ENCODE measurements at regions not wholly inside any gene's neighbourhood (a gene's known extent, or its start where the extent isn't known, plus 50 kb on each side); places are given as distances from the start of the nearest gene placed in this dataset.

DNA sequence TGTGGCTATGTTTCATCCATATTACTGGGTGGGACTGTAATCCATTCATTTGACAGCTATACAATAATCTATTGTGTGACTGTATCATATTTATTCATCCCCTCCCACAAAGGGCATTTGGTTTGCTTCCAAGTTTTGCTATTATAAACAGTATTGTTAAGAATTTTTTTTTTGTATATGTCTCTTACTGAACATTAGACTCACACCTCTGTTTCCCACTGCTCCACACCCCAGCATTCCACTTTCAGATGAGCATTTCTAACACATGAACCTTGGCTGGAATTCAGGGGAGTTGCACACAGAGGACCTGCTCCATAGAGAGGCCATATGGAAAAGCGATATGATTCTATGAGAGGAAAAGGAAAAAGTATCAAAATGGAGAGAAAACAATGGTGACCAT lies 81.6 kb upstream of the DKK2 start:
- no peaks in the 10 kb centered on the region for H3K27me3 ChIP-seq (ENCODE audit: control insufficient read depth, insufficient read depth, low read length)
- FAIRE-seq (no peak), DNase-seq (no peak)
- H3K9ac ChIP-seq (ENCODE audit: low read length in 3 of 3), result no peak overlapping the region
- no peaks in the 10 kb centered on the region for H3K4me1 ChIP-seq (ENCODE audit: control insufficient read depth in 2 of 3, insufficient read depth in 2 of 3, low read depth in 1 of 3, low read length in 3 of 3)
- H3K27ac ChIP-seq (ENCODE audit: low read depth in 2 of 2, low read length in 2 of 2), result no peak overlapping the region
- H3K36me3 ChIP-seq (ENCODE audit: control insufficient read depth in 2 of 3, insufficient read depth in 3 of 3, low read length in 3 of 3), result no peaks in the 10 kb centered on the region
- H3K9me3 ChIP-seq (ENCODE audit: control insufficient read depth in 2 of 3, insufficient read depth in 1 of 3, low read length in 3 of 3), result no peaks in the 10 kb centered on the region
- no peak overlapping the region for H3K4me3 ChIP-seq (ENCODE audit: low read length in 3 of 3)
- intact Hi-C loops (cut with DNase I), result no loop called here
- TF ChIP-seq, protein P1, sequence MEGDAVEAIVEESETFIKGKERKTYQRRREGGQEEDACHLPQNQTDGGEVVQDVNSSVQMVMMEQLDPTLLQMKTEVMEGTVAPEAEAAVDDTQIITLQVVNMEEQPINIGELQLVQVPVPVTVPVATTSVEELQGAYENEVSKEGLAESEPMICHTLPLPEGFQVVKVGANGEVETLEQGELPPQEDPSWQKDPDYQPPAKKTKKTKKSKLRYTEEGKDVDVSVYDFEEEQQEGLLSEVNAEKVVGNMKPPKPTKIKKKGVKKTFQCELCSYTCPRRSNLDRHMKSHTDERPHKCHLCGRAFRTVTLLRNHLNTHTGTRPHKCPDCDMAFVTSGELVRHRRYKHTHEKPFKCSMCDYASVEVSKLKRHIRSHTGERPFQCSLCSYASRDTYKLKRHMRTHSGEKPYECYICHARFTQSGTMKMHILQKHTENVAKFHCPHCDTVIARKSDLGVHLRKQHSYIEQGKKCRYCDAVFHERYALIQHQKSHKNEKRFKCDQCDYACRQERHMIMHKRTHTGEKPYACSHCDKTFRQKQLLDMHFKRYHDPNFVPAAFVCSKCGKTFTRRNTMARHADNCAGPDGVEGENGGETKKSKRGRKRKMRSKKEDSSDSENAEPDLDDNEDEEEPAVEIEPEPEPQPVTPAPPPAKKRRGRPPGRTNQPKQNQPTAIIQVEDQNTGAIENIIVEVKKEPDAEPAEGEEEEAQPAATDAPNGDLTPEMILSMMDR (IDR thresholded peaks at IDR 0.05; ENCODE audit: borderline replicate concordance, extremely low read depth, insufficient read depth), result no peak

DNA sequence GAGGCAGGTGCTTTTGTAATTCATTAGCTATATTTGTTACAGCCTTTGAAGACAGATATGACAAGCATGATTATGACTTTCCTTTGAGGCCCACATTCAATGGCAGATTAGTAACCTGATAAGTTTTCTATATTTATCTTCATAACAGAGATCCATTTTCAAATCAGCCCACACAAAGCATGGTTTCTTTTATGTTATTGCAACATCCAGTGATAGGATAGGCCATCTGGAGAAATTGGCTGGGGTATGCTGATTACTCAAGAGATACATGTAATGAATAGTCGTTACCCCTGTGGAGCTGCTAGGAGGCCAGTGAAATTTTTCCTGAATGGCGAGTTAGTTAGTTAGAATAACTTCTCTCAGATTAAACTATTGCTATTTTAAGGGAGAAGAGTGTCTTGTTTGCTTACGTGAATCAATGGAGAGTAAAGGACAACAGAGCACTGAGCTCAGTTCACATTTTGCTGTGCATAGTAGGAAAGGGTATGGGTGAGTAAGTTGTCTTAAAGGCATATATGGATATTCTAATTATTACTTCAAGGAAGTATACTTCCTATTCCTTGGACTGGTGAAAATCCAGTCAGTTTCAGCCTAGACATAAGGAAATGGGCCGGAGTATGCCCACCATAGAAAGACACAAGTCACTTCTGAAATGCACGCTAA lies 79.2 kb upstream of the DKK2 start:
- H3K36me3 ChIP-seq (ENCODE audit: control insufficient read depth in 2 of 3, insufficient read depth in 3 of 3, low read length in 3 of 3), result no peaks in the 10 kb centered on the region
- H3K27ac ChIP-seq (ENCODE audit: low read depth in 2 of 2, low read length in 2 of 2), result no peak overlapping the region
- H3K9ac ChIP-seq (ENCODE audit: low read length in 3 of 3), result no peak overlapping the region
- FAIRE-seq (no peak), DNase-seq (no peak)
- intact Hi-C loops (cut with DNase I), result no loop called here
- H3K4me1 ChIP-seq (ENCODE audit: control insufficient read depth in 2 of 3, insufficient read depth in 2 of 3, low read depth in 1 of 3, low read length in 3 of 3), result no peaks in the 10 kb centered on the region
- H3K9me3 ChIP-seq (ENCODE audit: control insufficient read depth in 2 of 3, insufficient read depth in 1 of 3, low read length in 3 of 3), result peaks cover 0 to 3% (median 0%) of the 10 kb centered on the region in 3 donors
- H3K4me3 ChIP-seq (ENCODE audit: low read length in 3 of 3), result no peak overlapping the region
- H3K27me3 ChIP-seq (ENCODE audit: control insufficient read depth, insufficient read depth, low read length), result no peaks in the 10 kb centered on the region
- TF ChIP-seq, protein P1 (IDR thresholded peaks at IDR 0.05; ENCODE audit: borderline replicate concordance, extremely low read depth, insufficient read depth), result no peak

DNA sequence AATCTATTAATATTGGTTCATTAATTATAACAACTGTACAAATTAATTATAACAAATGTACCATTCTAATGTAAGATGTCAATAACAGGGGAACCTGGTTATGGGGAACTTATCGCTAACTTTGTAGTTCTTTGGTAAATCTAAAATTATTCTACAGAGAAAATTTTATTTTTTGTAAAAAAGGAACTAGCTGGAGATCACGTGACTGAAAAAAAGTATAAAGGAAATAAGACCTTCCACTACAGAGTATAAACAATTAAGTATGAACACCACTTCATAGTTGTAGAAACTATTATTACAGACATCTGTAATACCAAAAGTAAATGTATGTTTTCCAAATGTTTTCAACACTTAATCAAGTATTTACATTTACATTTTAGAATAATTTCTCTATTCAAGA lies 77.9 kb upstream of the DKK2 start:
- intact Hi-C loops (cut with DNase I), result no loop called here
- Histone ChIP-seq H3K4me3 (ENCODE audit: low read length in 3 of 3) (no peak overlapping the region), H3K4me1 (ENCODE audit: control insufficient read depth in 2 of 3, insufficient read depth in 2 of 3, low read depth in 1 of 3, low read length in 3 of 3) (no peaks in the 10 kb centered on the region), H3K27me3 (ENCODE audit: control insufficient read depth, insufficient read depth, low read length) (no peaks in the 10 kb centered on the region), H3K9me3 (ENCODE audit: control insufficient read depth in 2 of 3, insufficient read depth in 1 of 3, low read length in 3 of 3) (peaks cover 0 to 3% (median 0%) of the 10 kb centered on the region in 3 donors), H3K9ac (ENCODE audit: low read length in 3 of 3) (no peak overlapping the region), H3K36me3 (ENCODE audit: control insufficient read depth in 2 of 3, insufficient read depth in 3 of 3, low read length in 3 of 3) (no peaks in the 10 kb centered on the region), H3K27ac (ENCODE audit: low read depth in 2 of 2, low read length in 2 of 2) (no peak overlapping the region)
- no peak for DNase-seq
- no peak for FAIRE-seq
- TF ChIP-seq, protein P1 (IDR thresholded peaks at IDR 0.05; ENCODE audit: borderline replicate concordance, extremely low read depth, insufficient read depth), result no peak

DNA sequence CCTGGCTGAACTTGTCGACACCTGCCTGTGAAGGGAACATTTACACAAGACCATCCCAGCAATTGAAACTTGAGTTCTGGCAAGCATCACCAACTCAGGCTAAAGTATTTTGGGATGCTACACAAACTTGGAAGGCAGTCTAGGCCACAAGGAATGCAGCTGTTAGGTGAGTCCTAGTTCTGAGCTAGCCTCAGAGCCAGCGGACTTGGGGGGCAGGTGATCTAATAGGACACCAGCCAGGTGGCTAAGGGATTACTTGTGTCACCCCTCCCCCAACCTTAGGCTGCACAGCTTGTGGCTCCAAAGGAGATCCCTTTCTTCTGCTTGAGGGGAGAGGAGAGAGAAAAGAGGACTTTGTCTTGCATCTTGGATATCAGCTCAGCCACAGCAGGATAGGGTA lies 62.3 kb upstream of the DKK2 start:
- TF ChIP-seq, protein P1 (IDR thresholded peaks at IDR 0.05; ENCODE audit: borderline replicate concordance, extremely low read depth, insufficient read depth), result no peak
- H3K9ac ChIP-seq (ENCODE audit: low read length in 3 of 3), result no peak overlapping the region
- peaks cover 0 to 2% (median 0%) of the 10 kb centered on the region in 3 donors for H3K9me3 ChIP-seq (ENCODE audit: control insufficient read depth in 2 of 3, insufficient read depth in 1 of 3, low read length in 3 of 3)
- H3K4me1 ChIP-seq (ENCODE audit: control insufficient read depth in 2 of 3, insufficient read depth in 2 of 3, low read depth in 1 of 3, low read length in 3 of 3), result no peaks in the 10 kb centered on the region
- no peaks in the 10 kb centered on the region for H3K36me3 ChIP-seq (ENCODE audit: control insufficient read depth in 2 of 3, insufficient read depth in 3 of 3, low read length in 3 of 3)
- FAIRE-seq (no peak), DNase-seq (no peak)
- H3K4me3 ChIP-seq (ENCODE audit: low read length in 3 of 3), result no peak overlapping the region
- H3K27ac ChIP-seq (ENCODE audit: low read depth in 2 of 2, low read length in 2 of 2), result no peak overlapping the region
- intact Hi-C loops (cut with DNase I), result no loop called here
- H3K27me3 ChIP-seq (ENCODE audit: control insufficient read depth, insufficient read depth, low read length), result no peaks in the 10 kb centered on the region

Data from kidney (tissue), 13 donors.